Calu3 (cell line): ENCODE measurements at regions not wholly inside any gene's neighbourhood (a gene's known extent, or its start where the extent isn't known, plus 50 kb on each side); places are given as distances from the start of the nearest gene placed in this dataset.

ENCODE experiments used
- BruUV-seq: library from RNA; stranded (reverse); fragments of 400-500 nt; replicated peaks from 2 replicates; lab custom pipeline; 2021; lab: Mats Ljungman, UMichigan
- CTCF ChIA-PET: fragments of 300-600 bp; sonication (Branson Sonifier 250); formaldehyde crosslinking; loops from one replicate; lab custom pipeline; 2022; ENCODE audit warnings: antibody characterized with exemption; lab: Charles Lee
- DNase-seq: peaks from one replicate; pipeline ENCODE4 v3.0.0; 2022
- H3K27ac Mint-ChIP-seq: one replicate; pipeline ENCODE4 v1.8.0; 2022; ENCODE audit warnings: mixed read lengths; ENCODE audit not compliant: unreplicated experiment
- H3K27me3 Mint-ChIP-seq: one replicate; pipeline ENCODE4 v1.8.0; 2022; ENCODE audit warnings: mixed read lengths; ENCODE audit not compliant: unreplicated experiment
- H3K36me3 Mint-ChIP-seq: one replicate; pipeline ENCODE4 v1.8.0; 2022; ENCODE audit warnings: mild to moderate bottlenecking, moderate library complexity, mixed read lengths; ENCODE audit not compliant: insufficient read depth, unreplicated experiment
- H3K4me1 Mint-ChIP-seq: one replicate; pipeline ENCODE4 v1.8.0; 2022; ENCODE audit warnings: mild to moderate bottlenecking, low read depth, mixed read lengths; ENCODE audit not compliant: unreplicated experiment
- H3K4me3 Mint-ChIP-seq: one replicate; pipeline ENCODE4 v1.8.0; 2022; ENCODE audit warnings: mild to moderate bottlenecking, low read depth, moderate library complexity, mixed read lengths; ENCODE audit not compliant: unreplicated experiment
- H3K9me3 Mint-ChIP-seq: one replicate; pipeline ENCODE4 v1.8.0; 2022; ENCODE audit warnings: low read depth, mixed read lengths; ENCODE audit not compliant: unreplicated experiment
- intact Hi-C: fragments of 100-400 bp; cut with micrococcal nuclease; formaldehyde crosslinking; loops from one replicate; pipeline ENCODE4 v1.10.0; 2022; ENCODE audit not compliant: unreplicated experiment
- TF ChIP-seq, protein P1 (sequence below): fragments of 200-600 bp; IDR thresholded peaks from one replicate; pipeline ENCODE4 v1.8.0; 2022; ENCODE audit warnings: antibody characterized with exemption; ENCODE audit not compliant: unreplicated experiment

GRCh38 chr6:105786449-105786848, 299.7 kb upstream of the PRDM1 start:
- no TSS peak for BruUV-seq
- intact Hi-C loops, result no loop called here
- Mint-ChIP-seq H3K4me3 (no peak overlapping the region), H3K4me1 (peaks cover 37% of the 10 kb centered on the region), H3K36me3 (no peaks in the 10 kb centered on the region), H3K9me3 (peaks cover 3% of the 10 kb centered on the region), H3K27ac (no peak overlapping the region), H3K27me3 (no peaks in the 10 kb centered on the region)
- DNase-seq, result no peak
- TF ChIP-seq, protein P1, sequence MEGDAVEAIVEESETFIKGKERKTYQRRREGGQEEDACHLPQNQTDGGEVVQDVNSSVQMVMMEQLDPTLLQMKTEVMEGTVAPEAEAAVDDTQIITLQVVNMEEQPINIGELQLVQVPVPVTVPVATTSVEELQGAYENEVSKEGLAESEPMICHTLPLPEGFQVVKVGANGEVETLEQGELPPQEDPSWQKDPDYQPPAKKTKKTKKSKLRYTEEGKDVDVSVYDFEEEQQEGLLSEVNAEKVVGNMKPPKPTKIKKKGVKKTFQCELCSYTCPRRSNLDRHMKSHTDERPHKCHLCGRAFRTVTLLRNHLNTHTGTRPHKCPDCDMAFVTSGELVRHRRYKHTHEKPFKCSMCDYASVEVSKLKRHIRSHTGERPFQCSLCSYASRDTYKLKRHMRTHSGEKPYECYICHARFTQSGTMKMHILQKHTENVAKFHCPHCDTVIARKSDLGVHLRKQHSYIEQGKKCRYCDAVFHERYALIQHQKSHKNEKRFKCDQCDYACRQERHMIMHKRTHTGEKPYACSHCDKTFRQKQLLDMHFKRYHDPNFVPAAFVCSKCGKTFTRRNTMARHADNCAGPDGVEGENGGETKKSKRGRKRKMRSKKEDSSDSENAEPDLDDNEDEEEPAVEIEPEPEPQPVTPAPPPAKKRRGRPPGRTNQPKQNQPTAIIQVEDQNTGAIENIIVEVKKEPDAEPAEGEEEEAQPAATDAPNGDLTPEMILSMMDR, result no peak
- CTCF ChIA-PET, result no interaction called here

DNA sequence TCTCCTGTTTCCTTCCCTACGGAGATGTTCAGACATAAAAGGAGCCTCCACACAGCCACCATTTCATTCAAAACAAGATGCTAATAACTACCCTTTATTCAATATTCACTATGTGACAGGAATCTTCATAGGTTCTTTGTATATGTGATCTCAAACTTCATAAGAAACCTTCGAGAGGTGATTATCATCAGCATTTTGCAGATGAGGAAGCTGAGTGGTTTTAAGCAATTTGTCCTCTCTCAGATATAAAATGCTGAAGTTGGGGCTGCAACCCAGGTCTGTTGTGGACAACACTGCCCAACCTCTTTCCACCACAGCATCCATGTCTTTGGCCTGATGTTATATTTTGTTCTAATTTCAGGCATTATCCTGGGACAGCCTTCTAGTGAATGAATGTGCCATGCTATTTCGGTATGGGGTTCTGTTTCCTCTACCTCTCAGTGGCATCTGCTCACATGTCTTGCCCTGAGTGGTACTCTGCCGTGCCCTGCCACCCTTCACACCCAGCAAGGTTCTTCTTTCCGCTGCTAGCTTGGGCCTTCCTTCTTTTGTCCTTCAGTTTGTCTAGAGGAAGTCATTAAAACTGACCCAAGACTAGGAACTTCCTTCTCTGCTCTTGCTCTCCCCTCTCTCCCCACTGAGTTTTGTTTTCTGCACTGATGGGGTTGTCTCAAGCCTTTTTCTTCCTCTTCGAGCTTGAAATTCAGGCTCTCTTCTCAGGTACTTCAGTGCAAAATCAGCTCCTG, 300.9 kb upstream of the PRDM1 start:
- CTCF ChIA-PET, result no interaction called here
- no peak for DNase-seq
- Mint-ChIP-seq H3K36me3 (peaks cover 3% of the 10 kb centered on the region), H3K4me1 (peaks cover 48% of the 10 kb centered on the region), H3K27ac (peak overlapping the region; percentile 40), H3K4me3 (no peak overlapping the region), H3K9me3 (peaks cover 3% of the 10 kb centered on the region), H3K27me3 (no peaks in the 10 kb centered on the region)
- BruUV-seq, result no TSS peak
- intact Hi-C loops, result no loop called here
- TF ChIP-seq, protein P1, result no peak

DNA sequence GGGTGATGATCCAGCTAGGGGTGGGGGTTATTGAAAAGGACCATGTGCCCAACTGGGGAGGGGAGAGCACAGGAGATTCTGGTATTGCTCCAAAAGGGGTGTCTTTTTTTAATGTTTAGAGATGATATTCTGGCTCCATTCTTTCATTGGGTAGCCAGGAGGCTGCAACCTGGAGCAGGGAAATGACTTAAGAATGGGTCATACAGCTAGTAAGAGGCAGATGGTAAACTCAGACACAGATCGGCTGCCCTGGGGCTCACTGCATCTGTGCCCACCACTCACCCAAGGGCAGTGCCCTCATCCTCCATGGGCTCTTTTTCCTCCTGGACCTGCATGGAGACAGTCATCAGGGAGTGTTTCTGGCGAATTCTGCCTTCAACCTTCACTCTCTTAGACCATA, 302.0 kb upstream of the PRDM1 start:
- peaks cover 4% of the 10 kb centered on the region for H3K36me3 Mint-ChIP-seq
- intact Hi-C loops, result no loop called here
- H3K4me3 Mint-ChIP-seq, result no peak overlapping the region
- H3K27ac Mint-ChIP-seq, result peak overlapping the region; percentile 10
- CTCF ChIA-PET, result no interaction called here
- TF ChIP-seq, protein P1, result no peak
- DNase-seq, result no peak
- peaks cover 51% of the 10 kb centered on the region for H3K4me1 Mint-ChIP-seq
- no TSS peak for BruUV-seq
- H3K27me3 Mint-ChIP-seq, result no peaks in the 10 kb centered on the region
- H3K9me3 Mint-ChIP-seq, result peaks cover 3% of the 10 kb centered on the region

GRCh38 chr6:105783333-105783935, 302.7 kb upstream of the PRDM1 start:
- Mint-ChIP-seq H3K36me3 (peaks cover 4% of the 10 kb centered on the region), H3K4me1 (peaks cover 51% of the 10 kb centered on the region), H3K9me3 (peaks cover 3% of the 10 kb centered on the region), H3K27ac (no peak overlapping the region), H3K27me3 (no peaks in the 10 kb centered on the region), H3K4me3 (no peak overlapping the region)
- no TSS peak for BruUV-seq
- DNase-seq, result no peak
- intact Hi-C loops, result no loop called here
- CTCF ChIA-PET, result no interaction called here
- TF ChIP-seq, protein P1, result no peak
